ENCODE measurements at regions not wholly inside any gene's neighbourhood (a gene's known extent, or its start where the extent isn't known, plus 50 kb on each side); places are given as distances from the start of the nearest gene placed in this dataset.

DNA sequence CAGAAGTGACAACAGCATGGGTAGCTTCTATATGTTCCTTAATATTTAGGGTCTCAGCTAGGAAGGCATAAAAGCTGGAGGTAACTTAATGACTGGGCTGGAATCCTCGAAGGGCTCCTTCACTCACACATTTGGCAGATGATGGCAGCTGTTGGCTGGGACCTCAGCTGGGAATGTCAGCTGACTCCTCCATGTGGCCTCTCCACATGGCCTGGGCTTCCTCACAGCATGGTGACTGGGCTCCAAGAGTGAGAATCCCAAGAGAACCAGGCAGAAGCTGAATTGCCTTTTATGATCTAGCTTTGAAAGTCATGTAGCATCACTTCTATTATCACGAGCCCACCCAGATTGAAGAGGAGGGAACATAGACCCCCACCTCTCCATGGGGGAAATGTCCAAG, 54.9 kb downstream of the TET3 start:
- TF ChIP-seq EZH2phosphoT487 (IDR thresholded peaks at IDR 0.05; ENCODE audit: low read depth), result no peak
- no peak for TF ChIP-seq CTCF (IDR thresholded peaks at IDR 0.05; ENCODE audit: low read depth, low read length)
